HG02588 (cell line): ENCODE measurements at regions not wholly inside any gene's neighbourhood (a gene's known extent, or its start where the extent isn't known, plus 50 kb on each side); places are given as distances from the start of the nearest gene placed in this dataset.
"Not testable (repeated sequence)": the region's sequence is repeated elsewhere in the genome, so short reads cannot be mapped to it uniquely, and the experiment has no call there.

Experiments used
- ATAC-seq: cut with Tn5 transposase; IDR thresholded peaks from one replicate; pipeline ENCODE4 v1.9.1; 2021; ENCODE audit warnings: mild to moderate bottlenecking, moderate library complexity; ENCODE audit not compliant: unreplicated experiment

- no peak for ATAC-seq
Measured at GRCh38 chr2:128503399-128504245, 185.0 kb upstream of the HS6ST1 start.

- peak; percentile 67 for ATAC-seq
Measured at GRCh38 chr2:128504246-128505149, 185.8 kb upstream of the HS6ST1 start.

DNA sequence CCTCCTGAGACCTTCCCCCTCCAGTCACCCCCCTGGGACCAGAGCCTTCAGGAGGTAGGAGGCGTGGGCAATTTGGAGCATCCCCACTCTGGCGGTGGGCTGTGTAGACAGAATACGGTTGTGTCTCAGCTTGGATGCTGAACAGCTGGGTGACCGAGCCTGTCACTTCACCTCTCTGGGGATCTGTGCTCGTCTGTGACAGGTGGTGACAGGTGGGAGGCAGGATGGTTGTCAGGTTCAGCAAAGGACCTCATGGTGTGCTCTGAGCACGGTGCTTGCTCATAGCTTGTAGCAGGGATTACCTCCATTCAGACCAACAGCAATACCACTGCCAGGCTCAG is 186.5 kb upstream of the HS6ST1 start:
- ATAC-seq: no peak

GRCh38 chr2:128505575-128506526 is 187.2 kb upstream of the HS6ST1 start:
- no peak for ATAC-seq

GRCh38 chr2:128506534-128506933 is 187.9 kb upstream of the HS6ST1 start:
- no peak for ATAC-seq

DNA sequence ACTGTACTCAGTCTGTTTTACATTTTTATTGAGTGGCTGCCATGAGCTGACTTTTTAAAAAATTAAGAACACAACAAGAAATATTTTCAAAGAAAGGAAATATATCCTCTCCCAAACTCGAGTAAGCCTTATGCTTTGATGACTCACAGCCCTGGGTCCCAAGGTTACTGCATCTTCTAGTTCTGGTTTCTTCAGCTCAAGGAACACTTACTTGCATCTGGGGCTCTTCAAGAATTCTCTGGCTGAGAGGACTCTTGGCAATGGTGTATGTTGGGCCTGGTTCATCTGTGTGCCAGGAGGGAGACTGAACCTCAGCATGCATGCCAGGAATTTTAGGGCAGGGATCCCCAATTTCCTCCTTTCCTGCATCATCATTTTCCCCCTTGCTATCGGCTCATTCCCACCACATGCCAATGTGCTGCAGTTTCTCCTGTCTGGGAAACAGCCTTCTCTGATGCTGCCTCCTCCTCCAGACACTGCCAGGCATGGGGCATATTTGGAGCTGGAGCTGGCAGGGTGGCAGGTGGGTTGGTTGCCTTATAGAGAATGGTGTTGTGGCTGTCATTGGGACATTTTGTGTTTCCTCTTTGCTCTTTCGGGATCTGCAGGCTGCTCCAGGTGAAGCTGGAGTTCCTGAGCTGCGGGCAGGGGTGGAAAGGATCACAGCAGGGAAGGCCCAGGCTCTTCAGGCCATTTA is 192.2 kb upstream of the HS6ST1 start:
- ATAC-seq: no peak

GRCh38 chr2:128511731-128512378 is 193.2 kb upstream of the HS6ST1 start:
- ATAC-seq: no peak

- ATAC-seq: no peak
Measured at GRCh38 chr2:128512379-128513115, 193.9 kb upstream of the HS6ST1 start.

DNA sequence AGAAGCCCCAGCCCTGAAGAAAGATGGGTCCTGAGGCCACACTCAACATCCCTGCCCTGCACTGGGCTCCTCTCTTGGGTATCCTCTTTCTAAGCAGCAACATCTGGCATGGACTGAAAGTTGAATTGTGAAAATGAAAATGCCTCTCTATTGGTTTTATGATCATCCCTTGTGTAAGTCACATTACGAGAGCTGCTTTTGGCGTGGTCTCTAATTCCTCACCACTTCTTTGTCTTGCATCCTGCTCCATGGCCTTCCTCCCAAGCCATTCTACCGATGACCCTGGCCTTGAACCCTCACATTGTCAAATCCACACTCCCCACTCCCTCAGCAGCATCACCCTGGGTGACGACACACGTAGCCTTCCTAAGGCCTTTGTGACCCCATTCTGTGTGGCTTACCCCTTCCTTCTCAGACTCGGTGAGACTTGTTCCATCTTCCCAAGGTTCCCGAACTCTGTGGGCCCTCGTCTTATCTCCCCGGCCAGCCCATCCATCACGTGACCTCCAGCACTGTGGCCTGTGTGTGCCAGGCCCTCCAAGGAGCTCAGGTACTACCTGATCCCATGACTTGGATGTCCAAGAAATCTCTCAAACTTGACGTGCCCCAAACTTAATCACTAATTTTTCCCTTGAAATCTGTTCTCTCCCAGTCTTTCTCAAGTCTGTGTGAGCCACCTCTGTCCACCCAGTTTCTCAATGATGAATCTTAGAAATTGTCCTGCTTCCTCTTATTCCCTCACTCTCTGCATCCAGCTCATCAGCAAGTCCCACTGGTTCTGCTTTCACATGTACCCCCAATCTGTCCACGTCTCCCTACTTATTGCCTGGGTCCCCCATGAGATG is 194.7 kb upstream of the HS6ST1 start:
- no peak for ATAC-seq

- peak; percentile 58 for ATAC-seq
Measured at GRCh38 chr2:128513961-128514283, 195.3 kb upstream of the HS6ST1 start.

DNA sequence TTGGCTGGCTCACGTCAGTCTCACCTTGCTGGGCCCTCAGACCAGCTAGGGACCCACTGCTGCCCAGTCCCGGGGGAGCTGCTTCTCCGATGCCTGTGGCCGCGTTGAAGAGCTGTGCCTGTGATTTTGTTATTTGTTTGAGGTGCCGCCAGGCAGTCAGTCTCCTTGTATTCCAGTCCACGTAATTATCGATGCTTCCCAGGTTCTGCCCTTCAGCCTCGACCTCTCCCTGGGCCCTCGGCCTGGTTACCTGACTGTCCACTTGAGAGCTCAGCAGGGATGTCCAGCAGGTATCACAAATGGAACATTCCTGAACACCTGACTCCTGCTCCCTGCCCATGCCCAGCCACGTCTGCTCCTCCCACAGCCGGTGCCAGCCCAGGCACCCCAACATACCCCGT is 195.9 kb upstream of the HS6ST1 start:
- ATAC-seq: no peak

DNA sequence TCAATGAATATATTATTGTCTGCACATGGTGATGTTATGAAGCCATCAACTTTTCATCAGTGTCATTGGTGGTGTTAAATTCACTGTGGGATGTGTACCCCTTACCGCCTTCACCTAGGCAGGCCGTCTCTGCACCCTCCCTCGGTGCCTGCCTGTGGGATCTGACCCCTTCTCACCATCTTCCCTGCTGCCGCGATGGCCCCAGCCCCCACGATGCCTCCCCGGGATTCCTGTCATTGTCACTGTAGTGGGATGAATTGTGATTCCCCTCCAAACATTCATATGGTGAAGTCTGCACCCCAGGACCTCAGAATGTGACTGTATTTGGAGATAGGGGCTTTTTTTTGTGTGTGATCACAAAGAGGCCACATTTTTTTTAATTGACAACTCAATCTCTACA is 198.3 kb upstream of the HS6ST1 start:
- no peak for ATAC-seq

- not testable (repeated sequence) for ATAC-seq
Measured at GRCh38 chr2:128519028-128519427, 200.4 kb upstream of the HS6ST1 start.

- no peak for ATAC-seq
Measured at GRCh38 chr2:128519517-128520215, 201.0 kb upstream of the HS6ST1 start.

GRCh38 chr2:128520340-128520739 is 201.7 kb upstream of the HS6ST1 start:
- ATAC-seq: no peak

GRCh38 chr2:128520791-128521190 is 202.1 kb upstream of the HS6ST1 start:
- peak; percentile 92 for ATAC-seq

- no peak for ATAC-seq
Measured at GRCh38 chr2:128521482-128521881, 202.8 kb upstream of the HS6ST1 start.

GRCh38 chr2:128522829-128523228 is 204.2 kb upstream of the HS6ST1 start:
- no peak for ATAC-seq
